Activated CD4-positive, alpha-beta memory T cell treated with anti-CD3 and anti-CD28 coated beads for 36 hours (primary cell): ENCODE measurements at regions not wholly inside any gene's neighbourhood (a gene's known extent, or its start where the extent isn't known, plus 50 kb on each side); places are given as distances from the start of the nearest gene placed in this dataset.

Source experiments
- CTCF ChIA-PET: fragments of 350-600 bp; sonication (Branson Sonifier 250); formaldehyde crosslinking; loops from one replicate; lab custom pipeline; 2021; ENCODE audit warnings: antibody characterized with exemption, inconsistent platforms; lab: Charles Lee
- POLR2A ChIA-PET: fragments of 350-600 bp; sonication (Branson Sonifier 250); formaldehyde crosslinking; loops from one replicate; lab custom pipeline; 2021; ENCODE audit warnings: antibody characterized with exemption; lab: Charles Lee
- DNase-seq: peaks from one replicate; pipeline ENCODE4 v3.0.0-alpha.2; 2020
- H3K27ac Mint-ChIP-seq: one replicate; pipeline ENCODE4 v1.8.0; 2021; ENCODE audit warnings: mixed read lengths
- H3K27me3 Mint-ChIP-seq: one replicate; pipeline ENCODE4 v1.8.0; 2021; ENCODE audit warnings: mixed read lengths
- H3K36me3 Mint-ChIP-seq: one replicate; pipeline ENCODE4 v1.8.0; 2021; ENCODE audit warnings: mixed read lengths
- H3K4me1 Mint-ChIP-seq: one replicate; pipeline ENCODE4 v1.8.0; 2021; ENCODE audit warnings: low read depth, mixed read lengths
- H3K4me3 Mint-ChIP-seq: one replicate; pipeline ENCODE4 v1.8.0; 2021; ENCODE audit warnings: mild to moderate bottlenecking, mixed read lengths
- H3K9me3 Mint-ChIP-seq: one replicate; pipeline ENCODE4 v1.8.0; 2021; ENCODE audit warnings: mixed read lengths
- intact Hi-C: fragments of 100-400 bp; cut with micrococcal nuclease; formaldehyde crosslinking; loops from one replicate; pipeline ENCODE4 v1.15.1; 2023

GRCh38 chr19:31560086-31561060, 211.1 kb upstream of the TSHZ3 start:
- DNase-seq: no peak
- CTCF ChIA-PET: no interaction called here
- no peak overlapping the region for H3K4me3 Mint-ChIP-seq
- no peak overlapping the region for H3K27ac Mint-ChIP-seq
- H3K27me3 Mint-ChIP-seq: peaks cover 3% of the 10 kb centered on the region
- H3K9me3 Mint-ChIP-seq: peaks cover 10% of the 10 kb centered on the region
- H3K36me3 Mint-ChIP-seq: no peaks in the 10 kb centered on the region
- intact Hi-C loops: no loop called here
- POLR2A ChIA-PET: no interaction called here
- no peaks in the 10 kb centered on the region for H3K4me1 Mint-ChIP-seq

GRCh38 chr19:31562966-31563612, 213.9 kb upstream of the TSHZ3 start:
- Mint-ChIP-seq H3K27me3 (peaks cover 2% of the 10 kb centered on the region), H3K4me3 (no peak overlapping the region), H3K36me3 (no peaks in the 10 kb centered on the region), H3K27ac (no peak overlapping the region), H3K4me1 (no peaks in the 10 kb centered on the region), H3K9me3 (peaks cover 10% of the 10 kb centered on the region)
- CTCF ChIA-PET: no interaction called here
- intact Hi-C loops: no loop called here
- DNase-seq: no peak
- POLR2A ChIA-PET: no interaction called here

- Mint-ChIP-seq H3K27me3 (peaks cover 4% of the 10 kb centered on the region), H3K4me3 (no peak overlapping the region), H3K9me3 (peaks cover 2% of the 10 kb centered on the region), H3K27ac (no peak overlapping the region), H3K4me1 (no peaks in the 10 kb centered on the region), H3K36me3 (no peaks in the 10 kb centered on the region)
- intact Hi-C loops: no loop called here
- no peak for DNase-seq
- CTCF ChIA-PET: no interaction called here
- POLR2A ChIA-PET: no interaction called here
These were observed 218.5 kb upstream of the TSHZ3 start for GRCh38 chr19:31567776-31568175.

DNA sequence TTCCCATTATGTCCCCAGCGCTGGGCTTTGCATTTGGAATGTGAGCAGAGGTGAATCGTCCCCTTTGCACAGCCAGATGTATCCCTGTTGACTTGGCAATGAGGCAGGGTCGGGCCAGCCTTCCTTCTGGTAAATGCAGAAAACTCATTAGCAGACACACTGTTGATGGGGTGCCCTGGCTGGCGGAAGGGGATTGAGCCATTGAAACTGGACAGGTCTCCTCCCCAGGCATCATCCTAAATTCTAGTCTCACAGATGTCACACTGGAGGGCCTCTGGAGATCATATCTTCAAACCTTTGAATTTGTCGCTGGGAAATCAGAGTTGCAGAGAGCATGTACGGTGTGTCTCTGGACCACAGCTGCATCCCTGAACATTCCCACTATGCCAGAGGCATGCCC, 219.5 kb upstream of the TSHZ3 start:
- DNase-seq: no peak
- ChIA-PET CTCF (no interaction called here), POLR2A (no interaction called here)
- Mint-ChIP-seq H3K4me3 (no peak overlapping the region), H3K36me3 (no peaks in the 10 kb centered on the region), H3K4me1 (no peaks in the 10 kb centered on the region), H3K27ac (no peak overlapping the region), H3K27me3 (peaks cover 4% of the 10 kb centered on the region), H3K9me3 (peaks cover 2% of the 10 kb centered on the region)
- intact Hi-C loops: no loop called here

DNA sequence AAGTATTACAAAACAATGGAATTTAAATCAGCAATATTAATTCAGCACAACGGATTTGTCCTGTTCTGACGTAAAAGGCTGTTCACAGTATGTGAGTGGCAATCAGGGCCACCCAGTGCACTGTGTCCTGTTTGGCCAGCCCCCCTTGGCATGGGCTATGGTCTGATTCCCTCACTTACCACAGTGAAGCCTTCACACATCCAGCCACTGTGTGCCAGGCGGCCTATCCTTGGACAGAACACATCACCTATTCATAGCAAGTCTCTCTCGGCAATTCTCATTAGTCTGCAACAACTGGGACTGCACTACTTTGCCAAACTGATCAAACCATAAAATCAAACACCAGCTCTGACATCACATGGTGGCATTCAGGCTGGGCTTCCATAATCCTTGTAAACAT, 221.5 kb upstream of the TSHZ3 start:
- peaks cover 2% of the 10 kb centered on the region for H3K9me3 Mint-ChIP-seq
- POLR2A ChIA-PET: no interaction called here
- H3K27me3 Mint-ChIP-seq: peaks cover 4% of the 10 kb centered on the region
- CTCF ChIA-PET: no interaction called here
- H3K4me3 Mint-ChIP-seq: no peak overlapping the region
- H3K27ac Mint-ChIP-seq: no peak overlapping the region
- no peak for DNase-seq
- no peaks in the 10 kb centered on the region for H3K36me3 Mint-ChIP-seq
- intact Hi-C loops: no loop called here
- H3K4me1 Mint-ChIP-seq: no peaks in the 10 kb centered on the region

DNA sequence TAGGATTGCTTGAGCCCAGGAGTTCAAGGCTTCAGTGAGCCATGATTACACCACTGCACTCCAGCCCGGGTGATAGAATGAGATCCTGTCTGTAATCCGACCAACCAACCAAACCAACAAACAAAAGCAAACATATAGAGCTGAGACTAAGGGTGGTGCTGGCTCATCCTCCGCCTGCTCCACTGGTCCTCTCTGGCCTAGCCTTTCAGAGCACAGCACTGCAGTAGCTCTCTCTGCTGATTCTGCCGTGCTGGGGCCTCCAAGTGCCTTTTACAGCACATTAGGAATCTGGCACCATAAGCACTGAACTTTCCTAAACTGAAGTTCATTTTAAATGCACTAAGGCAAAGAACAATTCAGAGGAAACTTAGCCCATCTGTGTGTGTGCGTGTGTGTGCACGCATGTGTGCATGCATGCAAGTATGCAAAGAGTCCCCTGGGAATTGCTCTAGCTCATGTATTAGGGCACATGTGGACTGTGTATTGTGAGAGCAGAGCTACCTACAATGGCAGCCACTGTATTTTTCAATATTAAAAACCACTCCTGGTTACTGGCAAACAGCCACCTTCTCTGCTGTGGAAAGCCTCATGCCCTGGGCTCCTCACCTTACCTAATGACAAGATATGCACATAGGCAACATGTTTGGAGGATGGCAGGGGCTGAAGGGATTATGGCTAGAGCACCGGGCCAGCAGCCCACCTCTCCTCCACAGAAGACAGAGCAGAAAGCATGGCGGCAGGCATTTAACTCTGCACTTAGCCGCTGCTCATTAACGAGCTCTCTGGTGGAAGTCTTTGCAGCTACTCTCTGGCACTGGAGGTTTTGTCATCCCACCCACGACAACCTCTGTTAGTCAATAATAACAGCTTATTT, 223.1 kb upstream of the TSHZ3 start:
- no peak for DNase-seq
- peaks cover 2% of the 10 kb centered on the region for H3K9me3 Mint-ChIP-seq
- ChIA-PET CTCF (no interaction called here), POLR2A (no interaction called here)
- H3K36me3 Mint-ChIP-seq: no peaks in the 10 kb centered on the region
- H3K4me1 Mint-ChIP-seq: no peaks in the 10 kb centered on the region
- H3K27me3 Mint-ChIP-seq: peaks cover 3% of the 10 kb centered on the region
- intact Hi-C loops: no loop called here
- no peak overlapping the region for H3K27ac Mint-ChIP-seq
- no peak overlapping the region for H3K4me3 Mint-ChIP-seq

GRCh38 chr19:31572976-31573298, 223.7 kb upstream of the TSHZ3 start:
- POLR2A ChIA-PET: no interaction called here
- no peaks in the 10 kb centered on the region for H3K36me3 Mint-ChIP-seq
- H3K9me3 Mint-ChIP-seq: peaks cover 2% of the 10 kb centered on the region
- no peak overlapping the region for H3K27ac Mint-ChIP-seq
- CTCF ChIA-PET: no interaction called here
- H3K4me3 Mint-ChIP-seq: no peak overlapping the region
- DNase-seq: no peak
- H3K27me3 Mint-ChIP-seq: peaks cover 3% of the 10 kb centered on the region
- H3K4me1 Mint-ChIP-seq: no peaks in the 10 kb centered on the region
- intact Hi-C loops: no loop called here

DNA sequence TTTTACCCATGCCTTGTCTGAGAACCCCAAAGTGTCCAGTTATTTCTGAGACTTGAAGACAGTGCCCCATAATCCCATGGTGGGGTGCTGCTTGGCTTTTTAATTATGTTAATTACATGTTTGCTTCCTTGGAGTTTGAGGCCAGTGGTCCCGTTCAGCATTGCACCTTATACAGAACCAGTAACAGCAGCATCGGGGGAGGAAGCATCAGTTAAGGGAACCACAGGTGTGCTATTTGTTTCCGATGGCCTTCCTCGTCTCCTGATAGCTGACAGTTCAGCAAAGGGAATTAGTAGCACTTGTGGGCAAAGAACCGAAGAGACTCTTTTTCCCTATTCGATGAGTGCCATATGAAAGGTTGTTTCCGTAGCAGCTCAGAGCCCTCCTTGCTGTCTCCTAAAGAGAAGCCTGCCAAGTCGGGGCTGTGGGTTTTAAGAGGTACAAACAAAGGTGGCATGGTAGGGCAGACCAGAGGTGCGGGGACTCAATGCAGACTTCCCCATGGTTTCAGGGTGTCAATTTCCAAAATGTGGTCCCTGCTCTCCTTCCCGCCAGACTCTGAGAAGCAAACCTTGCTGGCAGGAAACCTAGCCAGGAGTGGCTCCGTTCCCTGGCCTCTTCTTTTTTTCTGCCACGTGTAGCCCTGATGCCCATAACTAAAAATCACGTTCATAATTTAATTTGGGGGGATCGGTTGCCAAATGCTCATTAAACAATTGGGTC, 225.2 kb upstream of the TSHZ3 start:
- DNase-seq: no peak
- no peak overlapping the region for H3K4me3 Mint-ChIP-seq
- peaks cover 2% of the 10 kb centered on the region for H3K9me3 Mint-ChIP-seq
- H3K27me3 Mint-ChIP-seq: peaks cover 4% of the 10 kb centered on the region
- intact Hi-C loops: no loop called here
- ChIA-PET CTCF (no interaction called here), POLR2A (no interaction called here)
- H3K4me1 Mint-ChIP-seq: no peaks in the 10 kb centered on the region
- H3K36me3 Mint-ChIP-seq: no peaks in the 10 kb centered on the region
- no peak overlapping the region for H3K27ac Mint-ChIP-seq

DNA sequence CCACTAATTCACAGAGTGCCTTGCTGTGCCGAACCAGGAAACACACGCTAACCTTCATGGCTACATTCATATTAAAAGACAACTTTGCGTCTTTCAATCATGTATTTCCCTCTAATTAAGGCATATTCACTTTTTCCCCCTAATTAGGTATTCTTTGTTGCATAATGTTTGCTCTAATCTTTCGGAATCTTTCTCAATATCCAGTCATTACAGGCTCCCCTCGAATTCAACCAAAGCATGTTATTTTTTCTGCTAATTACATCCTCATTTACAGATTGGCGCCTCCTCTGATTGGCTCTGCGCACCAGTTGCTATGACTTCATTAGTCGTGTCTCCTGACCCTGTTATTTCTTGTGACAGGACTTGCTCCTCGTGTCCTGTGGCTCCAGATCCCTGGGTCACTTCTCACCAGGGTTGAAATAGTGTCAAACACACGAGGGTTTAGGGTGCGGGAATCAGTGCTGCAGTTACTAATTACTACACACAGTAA, 226.7 kb upstream of the TSHZ3 start:
- CTCF ChIA-PET: no interaction called here
- POLR2A ChIA-PET: no interaction called here
- H3K4me1 Mint-ChIP-seq: no peaks in the 10 kb centered on the region

GRCh38 chr19:31578326-31578725, 229.1 kb upstream of the TSHZ3 start:
- no peaks in the 10 kb centered on the region for H3K4me1 Mint-ChIP-seq
- POLR2A ChIA-PET: no interaction called here
- peaks cover 2% of the 10 kb centered on the region for H3K27me3 Mint-ChIP-seq
- no peak for DNase-seq
- no peaks in the 10 kb centered on the region for H3K9me3 Mint-ChIP-seq
- H3K4me3 Mint-ChIP-seq: no peak overlapping the region
- no peak overlapping the region for H3K27ac Mint-ChIP-seq
- no peaks in the 10 kb centered on the region for H3K36me3 Mint-ChIP-seq
- intact Hi-C loops: no loop called here
- CTCF ChIA-PET: no interaction called here

More for the DNA sequence above, 226.7 kb upstream of the TSHZ3 start:
- no peak for DNase-seq
- Mint-ChIP-seq H3K36me3 (no peaks in the 10 kb centered on the region), H3K4me3 (no peak overlapping the region), H3K9me3 (no peaks in the 10 kb centered on the region), H3K27me3 (peaks cover 4% of the 10 kb centered on the region), H3K27ac (no peak overlapping the region)
- intact Hi-C loops: no loop called here

GRCh38 chr19:31583148-31583547, 233.9 kb upstream of the TSHZ3 start:
- CTCF ChIA-PET: no interaction called here
- intact Hi-C loops: no loop called here

More at GRCh38 chr19:31583148-31583547, 233.9 kb upstream of the TSHZ3 start:
- H3K36me3 Mint-ChIP-seq: no peaks in the 10 kb centered on the region
- POLR2A ChIA-PET: no interaction called here
- H3K27me3 Mint-ChIP-seq: peaks cover 3% of the 10 kb centered on the region
- no peak overlapping the region for H3K4me3 Mint-ChIP-seq
- no peaks in the 10 kb centered on the region for H3K4me1 Mint-ChIP-seq
- no peaks in the 10 kb centered on the region for H3K9me3 Mint-ChIP-seq
- no peak for DNase-seq
- no peak overlapping the region for H3K27ac Mint-ChIP-seq
